DMS153 treated with DMSO at 0.1 percent for 48 hours (cell line): ENCODE measurements at regions not wholly inside any gene's neighbourhood (a gene's known extent, or its start where the extent isn't known, plus 50 kb on each side); places are given as distances from the start of the nearest gene placed in this dataset.

Source experiments
- DNase-seq: peaks from one replicate; lab custom pipeline; 2025; ENCODE audit not compliant: unreplicated experiment; lab: John Stamatoyannopoulos, UW

GRCh38 chr18:8458546-8459215 lies 150.6 kb upstream of the RAB12 start:
- DNase-seq: no peak

- DNase-seq: no peak
Measured at GRCh38 chr18:8460748-8461147, 148.5 kb upstream of the RAB12 start.

DNA sequence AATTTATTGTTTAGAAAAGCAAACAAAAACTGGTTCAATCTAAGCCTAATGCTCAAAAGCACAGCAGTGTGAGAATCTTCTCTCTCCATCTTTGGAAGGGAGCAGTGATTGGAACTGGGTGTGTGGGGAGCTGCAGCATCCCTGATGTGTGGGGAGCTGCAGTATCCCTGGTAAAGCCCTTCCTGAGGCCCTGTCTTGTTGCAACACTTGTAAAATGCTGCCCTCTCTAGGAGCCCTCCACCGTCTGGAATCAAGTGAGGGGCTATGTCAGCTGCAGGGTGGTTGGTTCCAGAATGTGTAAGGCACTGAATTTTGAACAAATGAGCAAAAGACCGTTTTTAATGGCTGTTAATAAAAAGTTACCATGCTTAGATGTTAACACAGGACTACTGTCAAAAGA lies 147.7 kb upstream of the RAB12 start:
- no peak for DNase-seq

GRCh38 chr18:8462651-8463185 lies 146.5 kb upstream of the RAB12 start:
- DNase-seq: no peak

GRCh38 chr18:8463791-8464190 lies 145.4 kb upstream of the RAB12 start:
- no peak for DNase-seq

DNA sequence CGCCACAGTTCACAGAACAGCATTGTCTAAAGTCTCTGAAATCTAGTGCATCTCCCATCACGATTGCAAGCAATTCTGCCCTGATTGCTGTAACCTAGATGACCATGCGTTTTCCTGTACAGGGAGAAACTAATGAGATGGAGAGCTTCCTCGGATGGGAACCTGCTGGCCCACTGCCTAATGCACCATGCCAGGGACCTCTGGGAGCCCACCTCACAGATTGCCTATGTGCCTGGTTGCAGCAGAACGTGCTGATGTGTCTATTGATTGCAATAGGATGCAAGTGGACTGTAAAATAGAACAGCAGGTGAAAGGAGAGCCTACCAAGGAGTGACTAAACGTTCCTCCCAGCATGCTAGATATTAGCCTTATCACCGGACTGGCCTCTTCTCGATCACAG lies 141.0 kb upstream of the RAB12 start:
- DNase-seq: no peak

DNA sequence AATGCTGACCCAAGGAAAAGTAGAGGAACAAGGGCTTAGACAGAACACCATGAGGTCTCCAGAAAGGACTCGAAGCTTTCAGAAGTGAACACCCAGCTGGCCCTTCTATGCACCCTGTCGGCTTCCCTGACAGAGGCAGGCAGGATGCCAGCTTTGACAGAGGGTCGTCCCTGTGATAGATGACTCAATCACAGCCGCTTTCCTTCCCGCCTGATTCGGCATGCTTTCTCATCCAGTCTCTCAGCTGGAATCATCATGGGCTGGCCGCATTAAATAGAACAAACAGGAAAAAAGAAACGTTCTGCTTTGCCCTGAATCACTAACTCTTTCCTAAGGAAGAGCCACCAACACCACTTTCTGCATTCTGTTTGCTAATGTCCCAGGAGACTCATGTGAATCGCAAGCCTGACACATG lies 140.3 kb upstream of the RAB12 start:
- no peak for DNase-seq

GRCh38 chr18:8469544-8470130 lies 139.6 kb upstream of the RAB12 start:
- DNase-seq: no peak

DNA sequence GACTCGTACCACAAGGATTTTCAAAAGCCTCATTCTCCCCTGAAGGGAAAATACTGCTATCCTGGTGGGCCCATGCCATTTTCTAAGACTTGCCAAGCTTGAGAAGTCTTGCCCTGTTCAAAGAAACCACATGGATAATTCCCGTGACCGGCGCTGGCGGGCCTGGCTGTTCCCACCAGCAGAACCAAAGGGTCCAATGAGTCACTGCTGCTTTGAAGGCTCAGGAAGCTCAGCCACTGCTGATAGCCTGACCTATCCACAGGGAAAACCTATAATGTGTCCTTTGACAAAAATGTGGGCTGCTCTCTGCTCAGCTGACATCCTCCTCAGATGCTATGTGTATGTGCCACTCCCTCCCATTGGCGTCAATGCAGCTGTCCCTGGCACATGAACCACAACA lies 137.9 kb upstream of the RAB12 start:
- DNase-seq: no peak

DNA sequence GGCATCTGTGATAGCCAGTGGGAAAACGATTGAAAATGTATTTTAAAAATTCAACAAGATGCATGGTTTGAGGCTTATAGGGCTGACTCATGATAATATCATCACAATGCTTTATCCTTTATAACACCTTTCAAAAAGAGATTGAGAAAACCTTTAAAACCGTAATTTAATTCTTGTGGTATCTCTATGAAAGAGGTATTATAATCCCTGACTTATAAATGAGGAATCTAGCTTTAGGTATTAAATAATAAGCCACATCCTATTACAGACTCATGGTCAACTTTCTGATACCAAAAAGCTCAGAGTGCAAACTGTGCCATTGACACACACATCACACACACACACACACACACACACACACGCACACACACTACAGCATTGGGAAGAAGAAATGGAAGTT lies 134.6 kb upstream of the RAB12 start:
- DNase-seq: no peak

DNA sequence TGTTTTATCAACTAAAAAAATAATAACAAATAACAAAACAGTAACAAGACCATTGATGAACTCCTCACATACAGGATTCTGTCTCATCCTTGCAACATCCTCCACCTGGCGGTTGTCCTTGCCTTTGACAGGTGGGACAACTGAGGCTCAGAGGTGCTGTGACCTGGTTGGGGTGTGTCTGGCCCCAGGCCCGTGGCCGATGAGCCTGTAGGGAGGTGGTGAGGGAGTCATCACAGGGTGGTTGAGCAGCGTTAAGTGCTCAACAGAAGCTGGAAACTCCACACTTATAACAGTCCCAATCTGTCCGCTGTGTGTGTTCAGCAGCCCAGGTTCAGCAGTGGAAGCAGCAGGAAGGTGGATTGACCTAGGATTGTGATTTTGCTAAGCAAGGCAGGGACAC lies 131.6 kb upstream of the RAB12 start:
- DNase-seq: no peak

DNA sequence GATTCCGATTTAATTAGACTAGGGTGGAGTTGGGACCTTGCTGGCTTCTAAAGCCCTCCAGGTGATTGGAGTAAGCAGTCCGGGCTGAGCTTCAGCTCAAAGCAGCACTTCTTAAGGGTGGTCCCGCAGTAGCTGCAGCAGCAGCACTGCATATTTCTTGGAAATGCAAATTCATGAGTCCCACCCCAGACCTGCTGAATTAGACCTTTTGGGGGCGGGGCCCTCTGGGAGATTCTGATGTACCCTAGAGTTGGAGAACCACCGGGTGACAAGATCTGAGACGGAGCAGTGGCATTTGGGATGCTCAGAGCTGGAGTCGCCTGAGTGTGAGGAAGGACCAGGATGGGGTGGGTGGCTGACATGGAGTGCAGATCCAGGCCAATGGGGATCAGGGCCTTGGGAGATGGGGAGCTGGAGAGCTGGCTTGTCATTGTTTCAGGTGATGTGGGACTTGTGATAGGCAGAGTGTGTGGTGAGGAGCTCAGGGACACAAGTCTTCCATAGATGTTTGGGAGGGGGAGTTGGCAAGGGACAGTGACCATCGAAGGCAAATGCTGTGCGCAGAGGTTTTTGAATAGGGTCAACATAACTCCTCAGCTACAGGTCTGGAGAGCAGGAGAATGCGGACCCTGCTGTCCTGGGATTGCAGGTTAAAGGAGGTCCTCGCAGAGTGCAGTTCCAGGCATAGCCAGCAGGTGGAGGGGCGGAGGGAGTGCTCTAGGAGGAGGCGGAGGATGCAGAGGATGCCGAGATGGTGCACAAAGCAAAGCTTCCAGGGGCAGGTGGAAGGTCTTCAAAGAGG lies 130.9 kb upstream of the RAB12 start:
- no peak for DNase-seq

GRCh38 chr18:8478968-8479370 lies 130.3 kb upstream of the RAB12 start:
- no peak for DNase-seq

- no peak for DNase-seq
Measured at GRCh38 chr18:8479789-8480188, 129.4 kb upstream of the RAB12 start.

DNA sequence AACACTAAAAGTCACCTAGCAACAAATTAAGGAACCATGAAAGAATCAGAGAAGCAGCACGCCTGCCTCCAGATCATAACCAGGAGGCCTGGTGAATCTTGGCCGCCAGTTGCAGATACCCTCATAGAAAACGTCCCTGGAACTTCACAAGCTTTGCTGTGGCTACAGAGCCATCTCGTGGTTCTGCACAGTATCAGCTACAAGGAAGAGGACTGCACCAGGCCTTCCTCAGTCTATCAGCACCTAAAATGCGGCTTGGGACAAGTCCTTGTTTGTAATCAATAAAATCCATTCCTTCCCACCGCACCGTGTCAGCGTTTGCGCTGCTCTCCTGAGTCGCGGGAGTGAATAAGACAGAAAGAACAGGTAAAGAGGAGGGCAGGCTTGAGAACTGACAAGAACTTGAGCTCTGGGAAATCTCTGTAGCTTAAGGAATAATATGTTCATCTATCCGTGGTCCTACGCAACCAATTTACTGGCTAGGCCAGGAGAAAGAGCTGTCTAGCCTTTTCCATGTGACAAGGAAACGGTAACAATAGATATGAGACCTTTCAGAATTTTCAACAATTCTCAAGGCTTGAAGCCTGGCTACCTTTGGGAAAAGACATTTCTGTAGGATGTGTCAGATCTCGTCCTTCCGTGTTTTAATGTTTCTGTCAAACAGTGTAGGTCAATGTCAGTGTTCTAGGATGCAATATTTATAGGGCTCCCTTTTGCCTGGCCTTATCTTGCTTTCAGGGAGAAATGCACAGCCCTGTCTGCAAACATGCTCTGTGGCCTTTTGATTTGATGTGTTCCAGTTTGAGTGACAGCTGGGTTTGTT lies 128.5 kb upstream of the RAB12 start:
- peak; percentile 4 for DNase-seq

- no peak for DNase-seq
Measured at GRCh38 chr18:8484951-8485350, 124.3 kb upstream of the RAB12 start.

GRCh38 chr18:8489761-8490160 lies 119.5 kb upstream of the RAB12 start:
- DNase-seq: no peak

- DNase-seq: no peak
Measured at GRCh38 chr18:8491516-8491915, 117.7 kb upstream of the RAB12 start.

- no peak for DNase-seq
Measured at GRCh38 chr18:8493141-8493540, 116.1 kb upstream of the RAB12 start.

DNA sequence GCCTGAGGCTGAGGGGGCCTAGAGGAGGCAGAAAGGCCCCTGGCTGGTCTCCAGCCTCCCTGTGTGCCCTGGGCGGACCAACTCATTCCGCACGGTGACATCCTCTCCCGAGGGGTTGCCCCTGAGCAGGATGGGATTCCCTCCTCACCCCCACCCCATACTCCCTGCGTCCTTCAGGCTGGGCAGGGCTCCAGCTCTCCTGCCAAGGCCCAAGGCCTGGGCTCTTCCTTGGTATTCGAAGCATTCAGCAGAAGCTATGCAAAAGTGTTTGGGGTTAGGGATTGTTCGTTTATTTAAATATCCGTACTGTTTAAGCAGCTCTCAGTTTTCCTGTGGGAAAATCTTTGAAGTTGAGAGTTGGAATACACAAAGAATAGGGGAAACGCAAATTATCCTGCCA lies 113.1 kb upstream of the RAB12 start:
- DNase-seq: no peak

- no peak for DNase-seq
Measured at GRCh38 chr18:8498905-8499304, 110.3 kb upstream of the RAB12 start.
